Ishikawa (cell line): ENCODE measurements at regions not wholly inside any gene's neighbourhood (a gene's known extent, or its start where the extent isn't known, plus 50 kb on each side); places are given as distances from the start of the nearest gene placed in this dataset.

Experiments
- CEBPB ChIP-seq: IDR thresholded peaks from 2 replicates; pipeline ENCODE4 v1.6.1; 2012
- EP300 ChIP-seq: IDR thresholded peaks from 2 replicates; pipeline ENCODE4 v1.6.1; 2012; ENCODE audit warnings: borderline replicate concordance
- FOXM1 ChIP-seq: IDR thresholded peaks from 2 replicates; pipeline ENCODE4 v1.6.1; 2012; ENCODE audit warnings: low read depth, borderline replicate concordance
- MAX ChIP-seq: IDR thresholded peaks from 2 replicates; pipeline ENCODE4 v1.6.1; 2012
- NFIC ChIP-seq: IDR thresholded peaks from 2 replicates; pipeline ENCODE4 v1.6.1; 2012
- RAD21 ChIP-seq: IDR thresholded peaks from 2 replicates; pipeline ENCODE4 v1.6.1; 2012; ENCODE audit warnings: low read depth
- REST ChIP-seq: IDR thresholded peaks from 2 replicates; pipeline ENCODE4 v1.6.1; 2012; ENCODE audit warnings: low read depth, mild to moderate bottlenecking
- TAF1 ChIP-seq: IDR thresholded peaks from 2 replicates; pipeline ENCODE4 v1.6.1; 2012; ENCODE audit warnings: low read depth, mild to moderate bottlenecking
- TCF12 ChIP-seq: IDR thresholded peaks from 2 replicates; pipeline ENCODE4 v1.6.1; 2012; ENCODE audit warnings: low read depth
- TEAD4 ChIP-seq: IDR thresholded peaks from 2 replicates; pipeline ENCODE4 v1.6.1; 2012
- YY1 ChIP-seq: IDR thresholded peaks from 2 replicates; pipeline ENCODE4 v1.6.1; 2012; ENCODE audit warnings: low read depth
- ZBTB7A ChIP-seq: IDR thresholded peaks from 2 replicates; pipeline ENCODE4 v1.6.1; 2012; ENCODE audit warnings: low read depth

- TF ChIP-seq MAX (no peak), TCF12 (no peak), YY1 (no peak), TAF1 (no peak), REST (no peak), NFIC (no peak), TEAD4 (no peak), RAD21 (no peak), EP300 (no peak), FOXM1 (no peak), CEBPB (no peak), ZBTB7A (no peak)
Observed at GRCh38 chr11:123362186-123362585, 67.9 kb upstream of the GRAMD1B start.
